WERI-Rb-1 (cell line): ENCODE measurements at regions not wholly inside any gene's neighbourhood (a gene's known extent, or its start where the extent isn't known, plus 50 kb on each side); places are given as distances from the start of the nearest gene placed in this dataset.

Source experiments
- DNase-seq: peaks from one replicate; pipeline ENCODE4 v3.0.0-alpha.2; 2020
- H3K27ac ChIP-seq: fragments of 250-450 bp; sonication (Bioruptor Pico); 2 replicates; pipeline ENCODE4 v1.5.1; 2020; ENCODE audit warnings: mild to moderate bottlenecking, moderate library complexity
- H3K27me3 ChIP-seq: fragments of 250-450 bp; sonication (Bioruptor Pico); 2 replicates; pipeline ENCODE4 v1.5.1; 2021; ENCODE audit warnings: mild to moderate bottlenecking, low read depth, moderate library complexity; ENCODE audit not compliant: insufficient read depth, severe bottlenecking
- H3K36me3 ChIP-seq: fragments of 250-450 bp; sonication (Bioruptor Pico); 2 replicates; pipeline ENCODE4 v1.5.1; 2020; ENCODE audit warnings: mild to moderate bottlenecking, moderate library complexity
- H3K4me3 ChIP-seq: 2 replicates; pipeline ENCODE4 v1.5.1; 2011; ENCODE audit warnings: low read depth, mild to moderate bottlenecking, control low read depth, low read length
- H3K9me3 ChIP-seq: fragments of 250-450 bp; sonication (Bioruptor Pico); 2 replicates; pipeline ENCODE4 v1.5.1; 2021; ENCODE audit warnings: mild to moderate bottlenecking, moderate library complexity; ENCODE audit not compliant: severe bottlenecking
- CTCF ChIP-seq: IDR thresholded peaks from 2 replicates; pipeline ENCODE4 v1.5.1; 2011; ENCODE audit warnings: low read depth, mild to moderate bottlenecking, control low read depth, inconsistent platforms, low read length

GRCh38 chr7:113825832-113826231 lies 93.0 kb downstream of the PPP1R3A start:
- Histone ChIP-seq H3K27me3 (no peaks in the 10 kb centered on the region), H3K9me3 (no peaks in the 10 kb centered on the region), H3K27ac (no peak overlapping the region), H3K4me3 (no peak overlapping the region), H3K36me3 (no peaks in the 10 kb centered on the region)
- no peak for DNase-seq
- no peak for TF ChIP-seq CTCF

GRCh38 chr7:113824117-113824823 lies 94.5 kb downstream of the PPP1R3A start:
- H3K36me3 ChIP-seq: no peaks in the 10 kb centered on the region
- H3K4me3 ChIP-seq: no peak overlapping the region
- no peak for DNase-seq
- no peaks in the 10 kb centered on the region for H3K9me3 ChIP-seq
- TF ChIP-seq CTCF: no peak
- H3K27me3 ChIP-seq: no peaks in the 10 kb centered on the region
- no peak overlapping the region for H3K27ac ChIP-seq

- no peak for DNase-seq
- no peak overlapping the region for H3K27ac ChIP-seq
Measured at GRCh38 chr7:113819474-113819873, 99.3 kb downstream of the PPP1R3A start.

GRCh38 chr7:113816639-113817038 lies 102.2 kb downstream of the PPP1R3A start:
- H3K9me3 ChIP-seq: no peaks in the 10 kb centered on the region
- TF ChIP-seq CTCF: no peak
- H3K4me3 ChIP-seq: no peak overlapping the region
- no peaks in the 10 kb centered on the region for H3K27me3 ChIP-seq
- H3K36me3 ChIP-seq: no peaks in the 10 kb centered on the region; the same call in 1 of the 2 replicates
- H3K27ac ChIP-seq: no peak overlapping the region
- DNase-seq: no peak

More at GRCh38 chr7:113819474-113819873, 99.3 kb downstream of the PPP1R3A start:
- TF ChIP-seq CTCF: no peak
- H3K36me3 ChIP-seq: no peaks in the 10 kb centered on the region
- H3K4me3 ChIP-seq: no peak overlapping the region
- H3K9me3 ChIP-seq: no peaks in the 10 kb centered on the region
- H3K27me3 ChIP-seq: no peaks in the 10 kb centered on the region

GRCh38 chr7:113813471-113813870 lies 105.3 kb downstream of the PPP1R3A start:
- no peak overlapping the region for H3K27ac ChIP-seq
- H3K27me3 ChIP-seq: no peaks in the 10 kb centered on the region
- TF ChIP-seq CTCF: no peak
- no peak overlapping the region for H3K4me3 ChIP-seq
- H3K9me3 ChIP-seq: no peaks in the 10 kb centered on the region
- no peaks in the 10 kb centered on the region; the same call in 1 of the 2 replicates for H3K36me3 ChIP-seq
- DNase-seq: no peak
